Osteoblast (primary cell): ENCODE measurements at regions not wholly inside any gene's neighbourhood (a gene's known extent, or its start where the extent isn't known, plus 50 kb on each side); places are given as distances from the start of the nearest gene placed in this dataset.

Experiments used
- DNase-seq: peaks from one replicate; pipeline ENCODE4 v3.0.0; 2011; ENCODE audit warnings: low spot score, mixed read lengths; ENCODE audit not compliant: insufficient read length; ENCODE audit errors: missing footprints
- H2AFZ ChIP-seq: 2 replicates; pipeline ENCODE4 v1.6.0; 2011; ENCODE audit warnings: mild to moderate bottlenecking, low read length
- H3K27ac ChIP-seq: 2 replicates; pipeline ENCODE4 v1.5.1; 2011; ENCODE audit warnings: mild to moderate bottlenecking, low read depth, low read length, moderate library complexity
- H3K27me3 ChIP-seq: 2 replicates; pipeline ENCODE4 v1.6.0; 2012; ENCODE audit warnings: mild to moderate bottlenecking, control low read depth, inconsistent platforms, low read length, moderate library complexity; ENCODE audit not compliant: insufficient read depth
- H3K36me3 ChIP-seq: 2 replicates; pipeline ENCODE4 v1.5.1; 2011; ENCODE audit warnings: mild to moderate bottlenecking, low read length, control low read depth, moderate library complexity; ENCODE audit not compliant: insufficient read depth
- H3K4me1 ChIP-seq: 2 replicates; pipeline ENCODE4 v1.5.1; 2011; ENCODE audit warnings: mild to moderate bottlenecking, low read length, control low read depth, moderate library complexity; ENCODE audit not compliant: insufficient read depth
- H3K4me2 ChIP-seq: 2 replicates; pipeline ENCODE4 v1.6.0; 2011; ENCODE audit warnings: mild to moderate bottlenecking, low read length; ENCODE audit not compliant: insufficient read depth
- H3K4me3 ChIP-seq: fragments of 200-600 bp; sonication (generic); 3 replicates; pipeline ENCODE4 v1.5.1; 2012; ENCODE audit warnings: mild to moderate bottlenecking, low read length, inconsistent platforms; ENCODE audit not compliant: insufficient read depth
- H3K79me2 ChIP-seq: 2 replicates; pipeline ENCODE4 v1.6.0; 2012; ENCODE audit warnings: mild to moderate bottlenecking, low read length, control low read depth, inconsistent platforms; ENCODE audit not compliant: insufficient read depth
- H3K9me3 ChIP-seq: 2 replicates; pipeline ENCODE4 v1.5.1; 2011; ENCODE audit warnings: low read depth, low read length, control low read depth
- H4K20me1 ChIP-seq: 2 replicates; pipeline ENCODE4 v1.6.0; 2012; ENCODE audit warnings: mild to moderate bottlenecking, low read length, control low read depth; ENCODE audit not compliant: insufficient read depth
- CTCF ChIP-seq: IDR thresholded peaks from 2 replicates; pipeline ENCODE4 v1.5.1; 2011; ENCODE audit warnings: mild to moderate bottlenecking, low read depth, low read length, moderate library complexity; ENCODE audit errors: extremely low read depth

GRCh38 chr3:83302091-83302490, 1540.6 kb upstream of the GBE1 start:
- TF ChIP-seq CTCF = no peak
- H2AFZ ChIP-seq = no peak overlapping the region
- DNase-seq = no peak

GRCh38 chr3:83317605-83318004, 1556.2 kb upstream of the GBE1 start:
- H3K9me3 ChIP-seq = peaks cover 4% of the 10 kb centered on the region
- H3K36me3 ChIP-seq = no peaks in the 10 kb centered on the region
- H3K79me2 ChIP-seq = no peaks in the 10 kb centered on the region
- DNase-seq = no peak
- no peak overlapping the region for H3K4me3 ChIP-seq
- H3K4me2 ChIP-seq = no peak overlapping the region
- H3K4me1 ChIP-seq = no peaks in the 10 kb centered on the region
- H2AFZ ChIP-seq = no peak overlapping the region
- no peak for TF ChIP-seq CTCF
- H3K27ac ChIP-seq = no peak overlapping the region
- no peaks in the 10 kb centered on the region for H3K27me3 ChIP-seq
- H4K20me1 ChIP-seq = no peaks in the 10 kb centered on the region

More at GRCh38 chr3:83302091-83302490, 1540.6 kb upstream of the GBE1 start:
- Histone ChIP-seq H3K4me2 (no peak overlapping the region), H3K4me3 (no peak overlapping the region), H3K27me3 (no peaks in the 10 kb centered on the region), H3K4me1 (no peaks in the 10 kb centered on the region), H3K36me3 (no peaks in the 10 kb centered on the region), H4K20me1 (no peaks in the 10 kb centered on the region), H3K79me2 (no peaks in the 10 kb centered on the region), H3K27ac (no peak overlapping the region), H3K9me3 (no peaks in the 10 kb centered on the region)

GRCh38 chr3:83320726-83321125, 1559.3 kb upstream of the GBE1 start:
- Histone ChIP-seq H3K9me3 (peaks cover 11% of the 10 kb centered on the region), H4K20me1 (no peaks in the 10 kb centered on the region), H3K4me2 (no peak overlapping the region), H3K4me1 (no peaks in the 10 kb centered on the region), H3K4me3 (no peak overlapping the region), H3K36me3 (no peaks in the 10 kb centered on the region), H3K79me2 (no peaks in the 10 kb centered on the region), H2AFZ (no peak overlapping the region), H3K27ac (no peak overlapping the region), H3K27me3 (no peaks in the 10 kb centered on the region)
- DNase-seq = no peak
- no peak for TF ChIP-seq CTCF

- Histone ChIP-seq H4K20me1 (no peaks in the 10 kb centered on the region), H3K79me2 (no peaks in the 10 kb centered on the region), H3K4me3 (no peak overlapping the region), H3K27ac (no peak overlapping the region), H3K27me3 (no peaks in the 10 kb centered on the region), H3K9me3 (peaks cover 11% of the 10 kb centered on the region), H3K36me3 (no peaks in the 10 kb centered on the region), H3K4me1 (no peaks in the 10 kb centered on the region), H2AFZ (no peak overlapping the region), H3K4me2 (no peak overlapping the region)
- DNase-seq = no peak
- TF ChIP-seq CTCF = no peak
These were observed 1560.0 kb upstream of the GBE1 start for GRCh38 chr3:83321457-83321856.
